ENCODE measurements at regions not wholly inside any gene's neighbourhood (a gene's known extent, or its start where the extent isn't known, plus 50 kb on each side); places are given as distances from the start of the nearest gene placed in this dataset.

GRCh38 chr1:112040891-112041740, 51.6 kb upstream of the KCND3 start:
- Histone ChIP-seq H3K27me3 (ENCODE audit: insufficient read depth, insufficient read length) (no peaks in the 10 kb centered on the region), H3K9ac (ENCODE audit: insufficient read length, low read depth) (no peak overlapping the region), H3K4me1 (ENCODE audit: insufficient read depth, insufficient read length) (peaks cover 3% of the 10 kb centered on the region), H3K36me3 (ENCODE audit: insufficient read depth, insufficient read length, low read length) (no peaks in the 10 kb centered on the region), H3K4me3 (ENCODE audit: insufficient read length, low read depth) (no peak overlapping the region), H3K9me3 (ENCODE audit: insufficient read depth, low read length) (no peaks in the 10 kb centered on the region)
- no peak for DNase-seq (ENCODE audit: low read depth, low spot score)
- TF ChIP-seq ZNF274 (IDR thresholded peaks at IDR 0.05; ENCODE audit: low read depth, low read length) (no peak), SUZ12 (IDR thresholded peaks at IDR 0.05; ENCODE audit: extremely low read depth, insufficient read depth, insufficient read length) (no peak), YY1 (IDR thresholded peaks at IDR 0.05; ENCODE audit: insufficient read depth, insufficient read length) (no peak)

- Histone ChIP-seq H3K9me3 (ENCODE audit: insufficient read depth, low read length) (no peaks in the 10 kb centered on the region), H3K36me3 (ENCODE audit: insufficient read depth, insufficient read length, low read length) (no peaks in the 10 kb centered on the region), H3K27me3 (ENCODE audit: insufficient read depth, insufficient read length) (no peaks in the 10 kb centered on the region), H3K4me1 (ENCODE audit: insufficient read depth, insufficient read length) (peaks cover 3% of the 10 kb centered on the region), H3K9ac (ENCODE audit: insufficient read length, low read depth) (no peak overlapping the region), H3K4me3 (ENCODE audit: insufficient read length, low read depth) (no peak overlapping the region)
- TF ChIP-seq SUZ12 (IDR thresholded peaks at IDR 0.05; ENCODE audit: extremely low read depth, insufficient read depth, insufficient read length) (no peak), ZNF274 (IDR thresholded peaks at IDR 0.05; ENCODE audit: low read depth, low read length) (no peak), YY1 (IDR thresholded peaks at IDR 0.05; ENCODE audit: insufficient read depth, insufficient read length) (no peak)
- DNase-seq (ENCODE audit: low read depth, low spot score), result no peak
Measured at GRCh38 chr1:112043901-112044300, 54.4 kb upstream of the KCND3 start.

GRCh38 chr1:112044745-112045144, 55.3 kb upstream of the KCND3 start:
- TF ChIP-seq SUZ12 (IDR thresholded peaks at IDR 0.05; ENCODE audit: extremely low read depth, insufficient read depth, insufficient read length) (no peak), ZNF274 (IDR thresholded peaks at IDR 0.05; ENCODE audit: low read depth, low read length) (no peak), YY1 (IDR thresholded peaks at IDR 0.05; ENCODE audit: insufficient read depth, insufficient read length) (no peak)
- no peak for DNase-seq (ENCODE audit: low read depth, low spot score)
- no peak overlapping the region for H3K4me3 ChIP-seq (ENCODE audit: insufficient read length, low read depth)
- H3K9me3 ChIP-seq (ENCODE audit: insufficient read depth, low read length), result no peaks in the 10 kb centered on the region
- no peaks in the 10 kb centered on the region for H3K27me3 ChIP-seq (ENCODE audit: insufficient read depth, insufficient read length)
- H3K36me3 ChIP-seq (ENCODE audit: insufficient read depth, insufficient read length, low read length), result no peaks in the 10 kb centered on the region
- no peak overlapping the region for H3K9ac ChIP-seq (ENCODE audit: insufficient read length, low read depth)
- H3K4me1 ChIP-seq (ENCODE audit: insufficient read depth, insufficient read length), result peaks cover 3% of the 10 kb centered on the region

GRCh38 chr1:112046630-112047029, 57.2 kb upstream of the KCND3 start:
- no peaks in the 10 kb centered on the region for H3K9me3 ChIP-seq (ENCODE audit: insufficient read depth, low read length)
- H3K36me3 ChIP-seq (ENCODE audit: insufficient read depth, insufficient read length, low read length), result no peaks in the 10 kb centered on the region
- no peak overlapping the region for H3K9ac ChIP-seq (ENCODE audit: insufficient read length, low read depth)
- TF ChIP-seq SUZ12 (IDR thresholded peaks at IDR 0.05; ENCODE audit: extremely low read depth, insufficient read depth, insufficient read length) (no peak), YY1 (IDR thresholded peaks at IDR 0.05; ENCODE audit: insufficient read depth, insufficient read length) (no peak), ZNF274 (IDR thresholded peaks at IDR 0.05; ENCODE audit: low read depth, low read length) (no peak)
- H3K4me1 ChIP-seq (ENCODE audit: insufficient read depth, insufficient read length), result peaks cover 2% of the 10 kb centered on the region
- H3K27me3 ChIP-seq (ENCODE audit: insufficient read depth, insufficient read length), result no peaks in the 10 kb centered on the region
- DNase-seq (ENCODE audit: low read depth, low spot score), result no peak
- no peak overlapping the region for H3K4me3 ChIP-seq (ENCODE audit: insufficient read length, low read depth)

- no peaks in the 10 kb centered on the region for H3K27me3 ChIP-seq (ENCODE audit: insufficient read depth, insufficient read length)
- no peak for DNase-seq (ENCODE audit: low read depth, low spot score)
- H3K36me3 ChIP-seq (ENCODE audit: insufficient read depth, insufficient read length, low read length), result no peaks in the 10 kb centered on the region
- TF ChIP-seq SUZ12 (IDR thresholded peaks at IDR 0.05; ENCODE audit: extremely low read depth, insufficient read depth, insufficient read length) (no peak), YY1 (IDR thresholded peaks at IDR 0.05; ENCODE audit: insufficient read depth, insufficient read length) (no peak), ZNF274 (IDR thresholded peaks at IDR 0.05; ENCODE audit: low read depth, low read length) (no peak)
- H3K9me3 ChIP-seq (ENCODE audit: insufficient read depth, low read length), result no peaks in the 10 kb centered on the region
- no peak overlapping the region for H3K9ac ChIP-seq (ENCODE audit: insufficient read length, low read depth)
- H3K4me3 ChIP-seq (ENCODE audit: insufficient read length, low read depth), result no peak overlapping the region
- no peaks in the 10 kb centered on the region for H3K4me1 ChIP-seq (ENCODE audit: insufficient read depth, insufficient read length)
Measured at GRCh38 chr1:112048421-112048820, 59.0 kb upstream of the KCND3 start.

GRCh38 chr1:112054510-112054909, 65.0 kb upstream of the KCND3 start:
- no peaks in the 10 kb centered on the region for H3K36me3 ChIP-seq (ENCODE audit: insufficient read depth, insufficient read length, low read length)
- DNase-seq (ENCODE audit: low read depth, low spot score), result no peak
- H3K4me1 ChIP-seq (ENCODE audit: insufficient read depth, insufficient read length), result peaks cover 3% of the 10 kb centered on the region
- H3K9me3 ChIP-seq (ENCODE audit: insufficient read depth, low read length), result no peaks in the 10 kb centered on the region
- no peaks in the 10 kb centered on the region for H3K27me3 ChIP-seq (ENCODE audit: insufficient read depth, insufficient read length)
- no peak overlapping the region for H3K9ac ChIP-seq (ENCODE audit: insufficient read length, low read depth)
- no peak overlapping the region for H3K4me3 ChIP-seq (ENCODE audit: insufficient read length, low read depth)
- TF ChIP-seq YY1 (IDR thresholded peaks at IDR 0.05; ENCODE audit: insufficient read depth, insufficient read length) (no peak), SUZ12 (IDR thresholded peaks at IDR 0.05; ENCODE audit: extremely low read depth, insufficient read depth, insufficient read length) (no peak), ZNF274 (IDR thresholded peaks at IDR 0.05; ENCODE audit: low read depth, low read length) (no peak)

GRCh38 chr1:112056354-112056753, 66.9 kb upstream of the KCND3 start:
- Histone ChIP-seq H3K9ac (ENCODE audit: insufficient read length, low read depth) (no peak overlapping the region), H3K36me3 (ENCODE audit: insufficient read depth, insufficient read length, low read length) (no peaks in the 10 kb centered on the region), H3K4me1 (ENCODE audit: insufficient read depth, insufficient read length) (peaks cover 3% of the 10 kb centered on the region), H3K4me3 (ENCODE audit: insufficient read length, low read depth) (no peak overlapping the region), H3K27me3 (ENCODE audit: insufficient read depth, insufficient read length) (no peaks in the 10 kb centered on the region), H3K9me3 (ENCODE audit: insufficient read depth, low read length) (no peaks in the 10 kb centered on the region)
- TF ChIP-seq SUZ12 (IDR thresholded peaks at IDR 0.05; ENCODE audit: extremely low read depth, insufficient read depth, insufficient read length) (no peak), YY1 (IDR thresholded peaks at IDR 0.05; ENCODE audit: insufficient read depth, insufficient read length) (no peak), ZNF274 (IDR thresholded peaks at IDR 0.05; ENCODE audit: low read depth, low read length) (no peak)
- DNase-seq (ENCODE audit: low read depth, low spot score), result no peak
